H1 (cell line): ENCODE measurements at regions not wholly inside any gene's neighbourhood (a gene's known extent, or its start where the extent isn't known, plus 50 kb on each side); places are given as distances from the start of the nearest gene placed in this dataset.

Experiments
- BCL11A ChIP-seq, 2 experiments: IDR thresholded peaks; one replicate each; pipeline ENCODE4 v1.6.1; 2011; ENCODE audit warnings: low read depth in 2 of 2, low read length in 2 of 2, mild to moderate bottlenecking in 2 of 2
- NANOG ChIP-seq: IDR thresholded peaks from 2 replicates; pipeline ENCODE4 v1.6.1; 2011; ENCODE audit warnings: low read length, low read depth, mild to moderate bottlenecking, inconsistent platforms; ENCODE audit not compliant: insufficient read depth, poor library complexity, severe bottlenecking
- POLR2AphosphoS5 ChIP-seq: IDR thresholded peaks from 2 replicates; pipeline ENCODE4 v1.6.1; 2011; ENCODE audit warnings: low read depth, low read length
- SAP30 ChIP-seq: fragments of 300-600 bp; sonication (generic); IDR thresholded peaks from 2 replicates; pipeline ENCODE4 v1.7.1; 2012; ENCODE audit warnings: low read length, moderate library complexity, mild to moderate bottlenecking, inconsistent platforms; ENCODE audit not compliant: insufficient read depth, insufficient replicate concordance
- TF ChIP-seq, protein P1 (sequence below), 3 experiments: IDR thresholded peaks; 1 replicate in 2 of 3; 2 replicates in 1 of 3; pipeline versions ENCODE4 v1.5.1 to v1.6.1; 2011; ENCODE audit warnings: low read length in 3 of 3, mild to moderate bottlenecking in 3 of 3, inconsistent platforms in 2 of 3, low read depth in 1 of 3, moderate library complexity in 1 of 3; ENCODE audit not compliant: insufficient read depth in 1 of 3; ENCODE audit errors: control extremely low read depth in 1 of 3

DNA sequence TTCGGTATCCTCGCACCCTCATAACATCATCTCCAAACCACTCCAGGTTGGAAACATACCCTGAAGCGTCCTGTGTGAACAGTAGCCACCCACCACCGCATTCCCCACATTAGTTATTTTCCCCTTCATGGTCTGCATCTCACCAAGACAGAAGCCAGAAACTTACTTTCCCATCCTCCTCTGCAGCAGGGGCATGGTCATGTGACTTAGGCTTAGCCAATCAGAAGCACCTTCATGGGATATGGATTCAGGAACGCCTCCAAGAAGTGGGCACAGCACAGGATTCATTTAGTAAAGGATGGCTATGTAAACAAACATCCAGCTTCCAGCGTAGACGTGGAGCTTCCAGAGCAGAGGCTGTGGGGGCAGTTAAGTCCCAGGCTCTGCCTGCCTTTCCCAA, 130.3 kb downstream of the AXIN2 start:
- TF ChIP-seq, protein P1, sequence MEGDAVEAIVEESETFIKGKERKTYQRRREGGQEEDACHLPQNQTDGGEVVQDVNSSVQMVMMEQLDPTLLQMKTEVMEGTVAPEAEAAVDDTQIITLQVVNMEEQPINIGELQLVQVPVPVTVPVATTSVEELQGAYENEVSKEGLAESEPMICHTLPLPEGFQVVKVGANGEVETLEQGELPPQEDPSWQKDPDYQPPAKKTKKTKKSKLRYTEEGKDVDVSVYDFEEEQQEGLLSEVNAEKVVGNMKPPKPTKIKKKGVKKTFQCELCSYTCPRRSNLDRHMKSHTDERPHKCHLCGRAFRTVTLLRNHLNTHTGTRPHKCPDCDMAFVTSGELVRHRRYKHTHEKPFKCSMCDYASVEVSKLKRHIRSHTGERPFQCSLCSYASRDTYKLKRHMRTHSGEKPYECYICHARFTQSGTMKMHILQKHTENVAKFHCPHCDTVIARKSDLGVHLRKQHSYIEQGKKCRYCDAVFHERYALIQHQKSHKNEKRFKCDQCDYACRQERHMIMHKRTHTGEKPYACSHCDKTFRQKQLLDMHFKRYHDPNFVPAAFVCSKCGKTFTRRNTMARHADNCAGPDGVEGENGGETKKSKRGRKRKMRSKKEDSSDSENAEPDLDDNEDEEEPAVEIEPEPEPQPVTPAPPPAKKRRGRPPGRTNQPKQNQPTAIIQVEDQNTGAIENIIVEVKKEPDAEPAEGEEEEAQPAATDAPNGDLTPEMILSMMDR (IDR thresholded peaks at IDR 0.05; ENCODE audit: control extremely low read depth in 1 of 3, insufficient read depth in 1 of 3, low read depth in 1 of 3, low read length in 3 of 3) = no peak
- TF ChIP-seq BCL11A (IDR thresholded peaks at IDR 0.05; ENCODE audit: low read depth in 2 of 2, low read length in 2 of 2) (no peak), POLR2AphosphoS5 (no peak), SAP30 (no peak), NANOG (no peak)
